ENCODE measurements at regions not wholly inside any gene's neighbourhood (a gene's known extent, or its start where the extent isn't known, plus 50 kb on each side); places are given as distances from the start of the nearest gene placed in this dataset.

GRCh38 chr16:27703545-27703944, 153.6 kb downstream of the KATNIP start:
- DNase-seq, result no peak
- Histone ChIP-seq H3K79me2 (ENCODE audit: insufficient read depth) (no peaks in the 10 kb centered on the region), H3K4me1 (ENCODE audit: control insufficient read depth in 1 of 2, insufficient read depth in 2 of 2, low read depth in 1 of 2, low read length in 1 of 2) (peaks cover 9 to 23% of the 10 kb centered on the region in 2 experiments), H3K36me3 (replicated peaks in 1 of 2; ENCODE audit: control insufficient read depth in 1 of 2, insufficient read depth in 2 of 2, low read length in 1 of 2) (peaks cover 5 to 13% of the 10 kb centered on the region in 2 experiments), H3K9me3 (no peaks in the 10 kb centered on the region), H3K9me2 (no peaks in the 10 kb centered on the region), H3K27ac (ENCODE audit: low read depth in 2 of 2, low read length in 1 of 2) (peak overlapping the region; percentile 27 to 71; a peak in 3 of 4 replicates), H2AFZ (ENCODE audit: low read depth) (no peak overlapping the region), H4K20me1 (ENCODE audit: insufficient read depth) (no peaks in the 10 kb centered on the region), H3K4me3 (ENCODE audit: low read depth in 2 of 2, low read length in 1 of 2) (no peak overlapping the region), H3K27me3 (ENCODE audit: insufficient read depth) (no peaks in the 10 kb centered on the region), H3K4me2 (peak overlapping the region; percentile 48; the same call in 1 of the 2 replicates), H3K9ac (no peak overlapping the region), H3F3A (replicated peaks; ENCODE audit: insufficient read depth) (no peaks in the 10 kb centered on the region)
- ChIA-PET POLR2A (no interaction called here), CTCF (interaction anchor here (0.9 to 2.7 kb wide), 3 partner anchors 14 to 64 kb away, joined by 3 to 11 read pairs (median 3); no protein-coding TSS in a partner anchor)
- WGBS (ENCODE audit: low lambda C conversion rate), result 79% methylated on average over 5 of the region's 5 CpGs
- TF ChIP-seq SIN3A (IDR thresholded peaks at IDR 0.05; ENCODE audit: borderline replicate concordance, low read depth, low read length), result no peak
- no peak for TF ChIP-seq RFX5 (IDR thresholded peaks at IDR 0.05; ENCODE audit: low read length)
- no peak for TF ChIP-seq TAF1 (IDR thresholded peaks at IDR 0.05; ENCODE audit: borderline replicate concordance, low read depth, low read length)
- TF ChIP-seq YY1 (IDR thresholded peaks at IDR 0.05; ENCODE audit: low read depth), result no peak
- TF ChIP-seq USF1 (IDR thresholded peaks at IDR 0.05; ENCODE audit: borderline replicate concordance, low read depth), result no peak
- TF ChIP-seq REST (IDR thresholded peaks at IDR 0.05; ENCODE audit: low read depth, low read length), result no peak
- no peak for TF ChIP-seq JUND (IDR thresholded peaks at IDR 0.05)
- TF ChIP-seq IRF3 (IDR thresholded peaks at IDR 0.05; ENCODE audit: low read depth, low read length), result no peak
- TF ChIP-seq PBX3 (IDR thresholded peaks at IDR 0.05), result no peak
- TF ChIP-seq FOSL2 (IDR thresholded peaks at IDR 0.05; ENCODE audit: borderline replicate concordance, low read depth), result no peak
- no peak for TF ChIP-seq NFIC (IDR thresholded peaks at IDR 0.05; ENCODE audit: borderline replicate concordance)
- no peak for TF ChIP-seq TCF12 (IDR thresholded peaks at IDR 0.05)
- TF ChIP-seq MEF2A (IDR thresholded peaks at IDR 0.05; ENCODE audit: borderline replicate concordance, low read depth), result no peak
- no peak for TF ChIP-seq ELF1 (IDR thresholded peaks at IDR 0.05)

Measured in SK-N-SH (cell line).